Posterior cingulate gyrus (tissue), 11 donors: ENCODE measurements at regions not wholly inside any gene's neighbourhood (a gene's known extent, or its start where the extent isn't known, plus 50 kb on each side); places are given as distances from the start of the nearest gene placed in this dataset.

Source experiments
- DNase-seq, 10 donors: peaks; one replicate each; pipeline versions ENCODE4 v3.0.0 to v3.0.0-alpha.2; 2020 to 2021; ENCODE audit warnings: mixed read lengths in 3 of 10
- intact Hi-C: fragments of 100-400 bp; cut with DNase I; formaldehyde crosslinking; loops from one replicate; pipeline ENCODE4 v1.15.1; 2023

DNA sequence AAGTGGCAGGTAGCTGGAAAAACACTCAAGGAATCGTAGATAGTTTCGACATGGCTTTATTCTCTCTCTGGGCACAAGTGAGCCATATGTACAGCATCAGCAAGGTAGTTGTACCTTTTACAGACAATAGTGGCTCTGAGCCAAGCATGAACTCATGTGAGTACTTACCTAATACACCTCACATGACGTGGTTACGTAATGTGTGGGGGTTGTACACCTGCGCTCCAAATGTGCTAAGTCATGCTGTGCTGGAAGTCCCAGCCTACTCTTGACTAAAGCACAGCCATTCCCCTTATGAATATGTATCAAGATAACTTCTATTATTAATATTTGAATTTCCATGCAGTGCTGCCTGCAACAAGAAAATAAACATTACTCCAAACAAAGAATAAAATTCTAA, 78.8 kb upstream of the HMGN3 start:
- DNase-seq: no peak
- intact Hi-C loops: no loop called here

- DNase-seq: no peak
These were observed 73.0 kb upstream of the HMGN3 start for GRCh38 chr6:79307321-79308036.

DNA sequence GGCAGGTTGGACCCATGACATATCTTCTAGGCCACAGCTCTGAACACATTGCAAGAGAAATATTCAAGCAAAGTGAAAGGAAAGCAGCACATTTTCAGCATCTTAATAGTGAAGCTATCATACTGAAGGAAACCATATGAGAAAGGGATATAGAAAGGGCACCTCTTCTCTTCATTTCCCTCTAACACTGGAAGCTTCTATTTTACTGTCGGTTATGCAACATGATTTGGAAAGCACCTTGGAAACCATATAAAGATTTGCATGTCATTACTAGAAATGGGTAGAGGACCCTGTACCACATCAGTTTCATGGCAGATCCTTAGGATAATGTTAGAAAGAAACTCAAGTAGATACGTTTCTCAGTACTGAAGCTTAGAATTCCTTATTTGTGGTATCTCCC, 70.5 kb upstream of the HMGN3 start:
- DNase-seq: no peak
- intact Hi-C loops: no loop called here

More at GRCh38 chr6:79307321-79308036, 73.0 kb upstream of the HMGN3 start:
- intact Hi-C loops: no loop called here

DNA sequence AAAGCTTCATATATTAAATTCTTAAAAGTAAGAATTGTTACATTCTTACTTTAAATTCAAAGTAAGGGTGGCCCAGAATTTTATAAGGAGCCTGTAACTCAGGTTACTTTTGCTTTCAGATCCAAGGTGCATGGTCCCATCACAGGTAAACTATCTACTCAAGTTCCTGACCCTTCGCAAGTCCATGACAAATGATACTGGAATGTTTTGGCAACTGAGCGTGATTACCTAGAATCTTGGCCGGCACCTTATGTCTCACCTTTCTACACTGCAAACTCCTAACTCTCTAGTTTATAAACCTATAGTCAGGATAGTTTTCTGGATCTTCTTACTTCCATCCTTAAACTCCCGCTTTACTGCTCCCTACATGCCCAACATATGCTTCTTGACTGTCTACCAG, 67.9 kb upstream of the HMGN3 start:
- no peak for DNase-seq
- intact Hi-C loops: no loop called here

GRCh38 chr6:79301290-79301689, 66.8 kb upstream of the HMGN3 start:
- no peak for DNase-seq
- intact Hi-C loops: no loop called here

- no peak for DNase-seq
- intact Hi-C loops: no loop called here
These were observed 61.7 kb upstream of the HMGN3 start for GRCh38 chr6:79296211-79296610.
